CD4-positive, CD25-positive, alpha-beta regulatory T cell (primary cell): ENCODE measurements at regions not wholly inside any gene's neighbourhood (a gene's known extent, or its start where the extent isn't known, plus 50 kb on each side); places are given as distances from the start of the nearest gene placed in this dataset.
A peak's percentile ranks its signal among the peaks of the same experiment; 100 is the strongest.
"Not testable (repeated sequence)": the region's sequence is repeated elsewhere in the genome, so short reads cannot be mapped to it uniquely, and the experiment has no call there.

Source experiments
- ATAC-seq, 2 donors: fragments of 150-1000 bp; cut with Tn5 transposase; one replicate each; pipeline ENCODE4 v1.10.0; 2021; ENCODE audit warnings: low read depth in 2 of 2, moderate number of reproducible peaks in 2 of 2, moderate library complexity in 1 of 2
- DNase-seq, 3 donors: peaks; one replicate each; pipeline versions ENCODE4 v3.0.0 to v3.0.0-alpha.2; 2012 to 2022; ENCODE audit warnings: mixed read lengths in 1 of 3
- H3K27ac ChIP-seq: one replicate; pipeline ENCODE4 v1.7.0; 2013; ENCODE audit warnings: mild to moderate bottlenecking, low read length; ENCODE audit not compliant: insufficient read depth, poor library complexity, severe bottlenecking
- H3K27me3 ChIP-seq: one replicate; pipeline ENCODE4 v1.7.0; 2013; ENCODE audit warnings: low read length; ENCODE audit not compliant: control insufficient read depth, insufficient read depth
- H3K36me3 ChIP-seq: one replicate; pipeline ENCODE4 v1.7.0; 2013; ENCODE audit warnings: mild to moderate bottlenecking, low read length, moderate library complexity; ENCODE audit not compliant: control insufficient read depth, insufficient read depth
- H3K4me1 ChIP-seq: 2 replicates; pipeline ENCODE4 v1.7.0; 2013; ENCODE audit warnings: mild to moderate bottlenecking, low read length; ENCODE audit not compliant: insufficient read depth, control insufficient read depth, poor library complexity, severe bottlenecking
- H3K4me3 ChIP-seq: one replicate; pipeline ENCODE4 v1.7.0; 2013; ENCODE audit warnings: low read depth, mild to moderate bottlenecking, low read length, moderate library complexity
- H3K9me3 ChIP-seq, 2 experiments: 1 replicate in 1 of 2; 2 replicates in 1 of 2; pipeline ENCODE4 v1.7.0; 2013; ENCODE audit warnings: low read length in 2 of 2, mild to moderate bottlenecking in 1 of 2, moderate library complexity in 1 of 2; ENCODE audit not compliant: control insufficient read depth in 2 of 2
- H3K27ac Mint-ChIP-seq, 3 donors: one replicate each; pipeline ENCODE4 v1.8.0; 2020 to 2022; ENCODE audit warnings: mild to moderate bottlenecking in 3 of 3, mixed read lengths in 3 of 3, moderate library complexity in 2 of 3
- H3K27me3 Mint-ChIP-seq: one replicate; pipeline ENCODE4 v1.8.0; 2022; ENCODE audit warnings: mild to moderate bottlenecking, mixed read lengths
- H3K36me3 Mint-ChIP-seq: one replicate; pipeline ENCODE4 v1.8.0; 2020; ENCODE audit warnings: mixed read lengths
- H3K4me1 Mint-ChIP-seq, 4 donors: one replicate each; pipeline ENCODE4 v1.8.0; 2020 to 2022; ENCODE audit warnings: mixed read lengths in 4 of 4, mild to moderate bottlenecking in 1 of 4
- H3K4me3 Mint-ChIP-seq, 4 donors: one replicate each; pipeline ENCODE4 v1.8.0; 2020 to 2022; ENCODE audit warnings: mild to moderate bottlenecking in 4 of 4, mixed read lengths in 4 of 4, moderate library complexity in 3 of 4
- H3K9me3 Mint-ChIP-seq, 7 donors: one replicate each; pipeline ENCODE4 v1.8.0; 2020 to 2022; ENCODE audit warnings: mixed read lengths in 7 of 7, mild to moderate bottlenecking in 3 of 7, moderate library complexity in 2 of 7

DNA sequence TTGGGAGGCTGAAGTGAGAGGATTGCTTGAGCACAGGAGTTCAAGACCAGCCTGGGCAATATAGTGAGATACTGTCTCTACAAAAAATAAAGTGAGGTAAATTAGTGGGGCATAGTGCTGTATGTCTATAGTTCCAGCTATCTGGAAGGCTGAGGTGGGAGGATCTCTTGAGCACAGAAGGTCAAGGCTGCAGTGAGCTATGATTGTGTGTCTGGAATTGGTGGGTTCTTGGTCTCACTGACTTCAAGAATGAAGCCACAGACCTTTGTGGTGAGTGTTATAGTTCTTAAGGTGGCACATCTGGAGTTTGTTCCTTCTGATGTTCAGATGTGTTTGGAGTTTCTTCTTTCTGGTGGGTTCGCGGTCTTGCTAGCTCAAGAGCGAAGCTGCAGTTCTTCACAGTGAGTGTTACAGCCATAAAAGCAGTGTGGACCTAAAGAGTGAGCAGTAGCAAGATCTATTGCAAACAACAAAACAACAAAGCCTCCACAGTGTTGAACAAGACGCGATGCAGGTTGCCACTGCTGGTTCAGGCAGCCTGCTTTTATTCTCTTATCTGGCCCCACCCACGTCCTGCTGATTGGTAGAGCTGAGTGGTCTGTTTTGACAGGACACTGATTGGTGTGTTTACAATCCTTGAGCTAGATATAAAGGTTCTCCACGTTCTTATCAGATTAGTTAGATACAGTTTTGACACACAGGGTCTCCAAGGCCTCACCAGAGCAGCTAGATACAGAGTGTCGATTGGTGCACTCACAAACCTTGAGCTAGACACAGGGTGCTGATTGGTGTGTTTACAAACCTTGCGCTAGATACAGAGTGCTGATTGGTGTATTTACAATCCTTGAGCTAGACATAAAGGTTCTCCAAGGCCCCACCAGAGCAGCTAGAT, 79.3 kb upstream of the AMZ2 start:
- H3K36me3 ChIP-seq, H3K27me3 ChIP-seq, H3K27ac ChIP-seq, H3K9me3 Mint-ChIP-seq, ATAC-seq, H3K4me1 ChIP-seq, H3K27me3 Mint-ChIP-seq, H3K4me3 ChIP-seq, H3K9me3 ChIP-seq, H3K36me3 Mint-ChIP-seq: not testable (repeated sequence)
- Mint-ChIP-seq H3K27ac (peak overlapping the region in 1 of 3 donors; percentile 13), H3K4me1 (peaks cover 0 to 12% (median 1%) of the 10 kb centered on the region in 4 donors), H3K4me3 (peak overlapping the region in 1 of 4 donors; percentile 76)
- peak in 1 of 3 donors; percentile 7 for DNase-seq

DNA sequence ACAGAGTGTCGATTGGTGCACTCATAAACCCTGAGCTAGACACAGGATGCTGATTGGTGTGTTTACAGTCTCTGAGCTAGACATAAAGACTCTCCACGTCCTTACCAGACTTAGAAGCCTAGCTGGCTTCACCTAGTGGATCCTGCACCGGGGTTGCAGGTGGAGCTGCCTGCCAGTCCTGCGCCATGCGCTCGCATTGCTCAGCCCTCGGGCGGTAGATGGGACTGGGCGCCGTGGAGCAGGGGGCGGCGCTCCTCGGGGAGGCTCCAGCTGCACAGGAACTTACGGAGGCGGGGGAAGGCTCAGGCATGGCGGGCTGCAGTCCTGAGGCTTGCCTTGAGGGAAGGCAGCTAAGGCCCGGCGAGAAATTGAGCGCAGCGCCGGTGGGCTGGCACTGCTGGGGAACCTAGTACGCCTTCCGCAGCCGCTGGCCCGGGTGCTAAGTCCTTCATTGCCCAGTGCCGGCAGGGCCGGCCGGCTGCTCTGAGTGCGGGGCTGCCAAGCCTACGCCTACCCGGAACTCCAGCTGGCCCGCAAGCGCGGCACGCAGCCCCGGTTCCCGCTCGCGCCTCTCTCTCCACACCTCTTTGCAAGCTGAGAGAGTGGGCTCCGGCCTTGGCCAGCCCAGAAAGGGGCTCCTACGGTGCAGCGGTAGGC, 78.5 kb upstream of the AMZ2 start:
- peak in 1 of 3 donors; percentile 21 for DNase-seq
- not testable (repeated sequence) for H3K4me1 ChIP-seq, H3K9me3 Mint-ChIP-seq, H3K27me3 ChIP-seq, ATAC-seq, H3K4me3 ChIP-seq, H3K36me3 Mint-ChIP-seq, H3K27me3 Mint-ChIP-seq, H3K36me3 ChIP-seq, H3K9me3 ChIP-seq, H3K27ac ChIP-seq
- Mint-ChIP-seq H3K4me3 (peak overlapping the region in 2 of 4 donors; percentile 69 to 76), H3K4me1 (peaks cover 0 to 12% (median 1%) of the 10 kb centered on the region in 4 donors), H3K27ac (peak overlapping the region in 1 of 3 donors; percentile 13)

DNA sequence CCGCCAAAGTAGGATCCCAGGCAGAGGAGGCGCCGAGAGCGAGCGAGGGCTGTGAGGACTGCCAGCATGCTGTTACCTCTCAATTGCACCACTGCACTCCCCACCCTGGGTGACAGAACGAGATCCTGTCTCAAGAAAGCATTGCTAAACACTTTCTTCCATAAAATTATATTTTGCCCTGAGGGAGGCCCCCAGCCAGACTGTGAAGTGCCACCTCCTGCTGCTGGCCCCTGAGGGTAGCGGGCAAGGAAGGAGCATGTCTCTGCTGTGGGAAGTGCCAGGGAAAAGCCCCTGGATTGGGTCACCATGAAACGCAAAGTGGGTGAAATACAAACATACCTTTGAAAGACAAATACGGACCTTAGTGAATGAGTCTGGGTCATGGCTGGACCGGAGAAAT, 78.0 kb upstream of the AMZ2 start:
- H3K27ac ChIP-seq: no peak overlapping the region
- no peaks in the 10 kb centered on the region for H3K27me3 ChIP-seq
- Mint-ChIP-seq H3K9me3 (peaks cover 0 to 3% (median 0%) of the 10 kb centered on the region in 7 donors), H3K4me3 (no peak overlapping the region), H3K4me1 (peaks cover 0 to 12% (median 3%) of the 10 kb centered on the region in 4 donors), H3K27me3 (peaks cover 2% of the 10 kb centered on the region), H3K36me3 (no peaks in the 10 kb centered on the region), H3K27ac (no peak overlapping the region)
- no peak for DNase-seq
- no peak for ATAC-seq
- H3K36me3 ChIP-seq: no peaks in the 10 kb centered on the region
- no peaks in the 10 kb centered on the region for H3K9me3 ChIP-seq
- H3K4me1 ChIP-seq: peaks cover 3% of the 10 kb centered on the region
- H3K4me3 ChIP-seq: no peak overlapping the region

DNA sequence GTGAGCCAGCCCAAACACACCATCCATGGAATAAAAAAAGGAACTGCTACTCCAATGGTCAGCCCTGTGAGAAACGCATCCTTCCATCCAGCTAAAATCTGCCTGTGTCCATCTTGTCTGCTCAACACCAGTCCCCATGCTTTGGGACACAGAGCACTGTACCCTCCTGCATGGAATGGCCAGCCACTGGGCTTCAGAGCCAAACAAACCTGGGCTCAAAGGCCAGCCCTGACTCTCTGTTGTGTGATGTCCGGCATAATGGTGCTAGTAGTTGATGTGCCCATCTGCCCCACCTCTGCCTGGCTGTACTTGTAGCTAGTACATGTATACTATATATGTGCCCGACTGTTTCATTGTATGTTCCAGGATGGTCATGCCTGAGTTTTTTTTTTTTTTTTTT, 77.6 kb upstream of the AMZ2 start:
- Mint-ChIP-seq H3K27me3 (no peaks in the 10 kb centered on the region), H3K36me3 (no peaks in the 10 kb centered on the region), H3K9me3 (peaks cover 0 to 3% (median 0%) of the 10 kb centered on the region in 7 donors), H3K27ac (no peak overlapping the region), H3K4me1 (peaks cover 0 to 10% (median 4%) of the 10 kb centered on the region in 4 donors), H3K4me3 (peak overlapping the region in 1 of 4 donors; percentile 30)
- ATAC-seq (no peak), DNase-seq (no peak)
- H3K4me3 ChIP-seq: no peak overlapping the region
- peaks cover 3% of the 10 kb centered on the region for H3K4me1 ChIP-seq
- no peak overlapping the region for H3K27ac ChIP-seq
- H3K9me3 ChIP-seq: no peaks in the 10 kb centered on the region
- no peaks in the 10 kb centered on the region for H3K27me3 ChIP-seq
- H3K36me3 ChIP-seq: no peaks in the 10 kb centered on the region

DNA sequence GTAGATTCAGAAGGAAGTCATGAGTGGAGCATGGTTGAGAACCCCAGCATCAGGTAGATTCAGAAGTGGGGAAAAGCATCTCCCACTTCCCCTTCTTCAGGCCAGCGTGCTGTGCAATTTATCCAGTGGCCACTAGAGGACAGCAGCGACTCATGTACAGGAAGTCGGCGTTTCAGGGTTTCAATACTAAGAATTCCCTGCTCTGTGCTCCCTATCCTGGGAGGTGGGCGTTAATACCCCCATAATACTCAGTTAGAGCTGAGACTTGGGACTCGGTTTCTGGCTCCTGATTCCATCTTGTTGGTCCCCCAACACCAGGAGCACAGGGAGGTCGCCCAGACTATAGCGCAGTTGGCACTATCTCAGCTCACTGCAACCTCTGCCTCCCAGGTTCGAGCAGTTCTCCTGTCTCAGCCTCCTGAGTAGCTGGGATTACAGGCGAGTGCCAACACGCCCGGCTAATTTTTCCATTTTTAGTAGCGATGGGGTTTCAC, 75.3 kb upstream of the AMZ2 start:
- no peaks in the 10 kb centered on the region for H3K27me3 Mint-ChIP-seq
- peaks cover 5 to 20% (median 6%) of the 10 kb centered on the region in 4 donors for H3K4me1 Mint-ChIP-seq
- no peaks in the 10 kb centered on the region for H3K36me3 Mint-ChIP-seq
- H3K27ac Mint-ChIP-seq: no peak overlapping the region
- Histone ChIP-seq H3K27ac (no peak overlapping the region), H3K4me3 (no peak overlapping the region), H3K36me3 (no peaks in the 10 kb centered on the region), H3K4me1 (peaks cover 3% of the 10 kb centered on the region), H3K27me3 (no peaks in the 10 kb centered on the region), H3K9me3 (no peaks in the 10 kb centered on the region)
- peak; percentile 65 to 76 (median 69) for DNase-seq
- ATAC-seq: peak; percentile 73 to 77
- no peaks in the 10 kb centered on the region for H3K9me3 Mint-ChIP-seq
- peak overlapping the region in 1 of 4 donors; percentile 37 for H3K4me3 Mint-ChIP-seq

DNA sequence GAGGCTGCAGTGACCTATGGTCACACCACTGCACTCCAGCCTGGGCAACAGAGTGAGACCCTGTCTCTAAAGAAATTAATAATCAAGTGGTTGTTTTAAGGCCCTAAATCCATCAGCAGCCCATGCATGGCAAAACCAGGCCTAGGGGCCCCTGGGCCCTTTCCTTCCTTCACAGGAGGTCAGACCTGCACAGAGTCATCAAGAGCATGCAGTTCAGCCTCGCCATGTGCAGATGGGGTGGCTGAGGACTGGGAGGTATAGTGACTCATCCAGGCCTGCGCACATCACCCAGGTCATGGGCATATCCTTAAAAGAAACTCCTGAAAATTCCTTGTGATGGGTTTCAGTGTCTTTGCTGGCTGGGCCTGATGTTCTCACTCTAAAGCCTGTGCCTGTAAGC, 72.4 kb upstream of the AMZ2 start:
- Mint-ChIP-seq H3K27me3 (no peaks in the 10 kb centered on the region), H3K4me3 (no peak overlapping the region), H3K27ac (no peak overlapping the region), H3K9me3 (peaks cover 0 to 2% (median 0%) of the 10 kb centered on the region in 7 donors), H3K36me3 (no peaks in the 10 kb centered on the region), H3K4me1 (peaks cover 7 to 14% (median 9%) of the 10 kb centered on the region in 4 donors)
- Histone ChIP-seq H3K36me3 (no peaks in the 10 kb centered on the region), H3K9me3 (no peaks in the 10 kb centered on the region), H3K27me3 (no peaks in the 10 kb centered on the region), H3K4me3 (no peak overlapping the region), H3K27ac (no peak overlapping the region), H3K4me1 (peaks cover 3% of the 10 kb centered on the region)
- no peak for DNase-seq
- ATAC-seq: no peak

DNA sequence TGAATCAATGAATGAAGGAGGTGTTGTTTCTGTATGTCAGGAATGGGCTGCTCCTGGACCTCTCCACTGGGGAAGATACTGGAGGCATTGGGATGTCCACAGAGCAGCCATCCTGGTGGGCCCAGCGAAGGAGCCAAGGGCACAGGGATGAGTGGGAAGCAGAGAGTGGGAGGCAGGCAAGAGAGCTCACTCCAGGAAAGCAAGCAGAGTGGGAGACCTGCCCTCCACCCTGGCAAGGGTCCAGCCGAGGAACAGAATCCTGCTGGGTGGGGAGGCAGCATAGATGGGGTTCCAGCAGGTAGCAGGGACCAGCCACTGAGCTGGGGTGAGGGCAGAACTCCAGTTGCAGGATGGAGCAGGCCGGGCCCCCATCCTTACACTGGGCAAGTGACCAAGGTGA, 71.9 kb upstream of the AMZ2 start:
- H3K36me3 ChIP-seq: no peaks in the 10 kb centered on the region
- no peak overlapping the region for H3K27ac ChIP-seq
- peaks cover 5% of the 10 kb centered on the region for H3K27me3 Mint-ChIP-seq
- H3K4me1 ChIP-seq: peaks cover 4% of the 10 kb centered on the region
- H3K9me3 ChIP-seq: no peaks in the 10 kb centered on the region
- H3K9me3 Mint-ChIP-seq: peaks cover 0 to 2% (median 0%) of the 10 kb centered on the region in 7 donors
- H3K4me3 Mint-ChIP-seq: no peak overlapping the region
- ATAC-seq (no peak), DNase-seq (no peak)
- H3K4me1 Mint-ChIP-seq: peaks cover 11 to 19% (median 13%) of the 10 kb centered on the region in 4 donors
- no peak overlapping the region for H3K4me3 ChIP-seq
- no peaks in the 10 kb centered on the region for H3K27me3 ChIP-seq
- no peak overlapping the region for H3K27ac Mint-ChIP-seq
- H3K36me3 Mint-ChIP-seq: no peaks in the 10 kb centered on the region
